HG03060 (cell line): ENCODE measurements at regions not wholly inside any gene's neighbourhood (a gene's known extent, or its start where the extent isn't known, plus 50 kb on each side); places are given as distances from the start of the nearest gene placed in this dataset.

ENCODE experiments used
- ATAC-seq: cut with Tn5 transposase; IDR thresholded peaks from one replicate; pipeline ENCODE4 v1.9.1; 2021; ENCODE audit warnings: low read depth, moderate number of reproducible peaks; ENCODE audit not compliant: unreplicated experiment

- ATAC-seq, result no peak
Observed at GRCh38 chr3:124391774-124392173, 338.5 kb upstream of the UMPS start.

GRCh38 chr3:124393340-124393739 is 336.9 kb upstream of the UMPS start:
- no peak for ATAC-seq

GRCh38 chr3:124395162-124395561 is 335.1 kb upstream of the UMPS start:
- no peak for ATAC-seq

- no peak for ATAC-seq
Observed at GRCh38 chr3:124395584-124396338, 334.5 kb upstream of the UMPS start.

- ATAC-seq, result no peak
Observed at GRCh38 chr3:124396339-124396950, 333.8 kb upstream of the UMPS start.

GRCh38 chr3:124397088-124397487 is 333.2 kb upstream of the UMPS start:
- ATAC-seq, result no peak

GRCh38 chr3:124398594-124398993 is 331.7 kb upstream of the UMPS start:
- no peak for ATAC-seq

- no peak for ATAC-seq
Observed at GRCh38 chr3:124401843-124402242, 328.4 kb upstream of the UMPS start.

GRCh38 chr3:124402791-124403190 is 327.5 kb upstream of the UMPS start:
- no peak for ATAC-seq

- no peak for ATAC-seq
Observed at GRCh38 chr3:124404621-124405020, 325.6 kb upstream of the UMPS start.

- ATAC-seq, result no peak
Observed at GRCh38 chr3:124407260-124407659, 323.0 kb upstream of the UMPS start.

- ATAC-seq, result no peak
Observed at GRCh38 chr3:124409650-124410275, 320.5 kb upstream of the UMPS start.

GRCh38 chr3:124410471-124410870 is 319.8 kb upstream of the UMPS start:
- ATAC-seq, result no peak

GRCh38 chr3:124411728-124412127 is 318.5 kb upstream of the UMPS start:
- ATAC-seq, result no peak

- no peak for ATAC-seq
Observed at GRCh38 chr3:124412644-124413043, 317.6 kb upstream of the UMPS start.

GRCh38 chr3:124413393-124413792 is 316.9 kb upstream of the UMPS start:
- ATAC-seq, result no peak

GRCh38 chr3:124413989-124414598 is 316.2 kb upstream of the UMPS start:
- no peak for ATAC-seq

- ATAC-seq, result no peak
Observed at GRCh38 chr3:124415446-124415960, 314.7 kb upstream of the UMPS start.

GRCh38 chr3:124419303-124419702 is 310.9 kb upstream of the UMPS start:
- ATAC-seq, result no peak

GRCh38 chr3:124420392-124420791 is 309.9 kb upstream of the UMPS start:
- no peak for ATAC-seq

GRCh38 chr3:124422805-124423204 is 307.4 kb upstream of the UMPS start:
- no peak for ATAC-seq
